ENCODE measurements at regions not wholly inside any gene's neighbourhood (a gene's known extent, or its start where the extent isn't known, plus 50 kb on each side); places are given as distances from the start of the nearest gene placed in this dataset.
"Not testable (repeated sequence)": the region's sequence is repeated elsewhere in the genome, so short reads cannot be mapped to it uniquely, and the experiment has no call there.

GRCh38 chr1:219430419-219430818 lies 182.5 kb downstream of the ZC3H11B start:
- DNase-seq, result no peak

GRCh38 chr1:219428651-219429050 lies 184.3 kb downstream of the ZC3H11B start:
- no peak for DNase-seq

DNA sequence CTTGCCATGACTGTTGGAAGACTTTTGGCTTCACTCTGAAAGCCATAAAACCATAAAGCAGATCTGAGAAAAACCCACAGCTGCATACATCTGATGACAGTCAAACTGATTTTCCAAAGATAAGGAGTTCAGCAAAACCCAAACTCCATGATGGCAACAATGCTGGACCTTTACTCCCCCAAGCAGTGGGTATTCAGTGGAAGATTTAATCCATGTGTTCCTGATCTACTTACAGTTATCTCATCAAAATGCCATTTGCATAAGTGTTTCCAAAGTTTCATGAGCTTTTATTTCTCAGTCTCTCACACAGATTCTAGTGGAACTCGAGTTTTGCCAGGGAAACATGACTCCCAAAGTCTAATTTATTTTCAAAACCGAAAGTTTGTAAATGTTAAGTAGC lies 184.9 kb downstream of the ZC3H11B start:
- no peak for DNase-seq

DNA sequence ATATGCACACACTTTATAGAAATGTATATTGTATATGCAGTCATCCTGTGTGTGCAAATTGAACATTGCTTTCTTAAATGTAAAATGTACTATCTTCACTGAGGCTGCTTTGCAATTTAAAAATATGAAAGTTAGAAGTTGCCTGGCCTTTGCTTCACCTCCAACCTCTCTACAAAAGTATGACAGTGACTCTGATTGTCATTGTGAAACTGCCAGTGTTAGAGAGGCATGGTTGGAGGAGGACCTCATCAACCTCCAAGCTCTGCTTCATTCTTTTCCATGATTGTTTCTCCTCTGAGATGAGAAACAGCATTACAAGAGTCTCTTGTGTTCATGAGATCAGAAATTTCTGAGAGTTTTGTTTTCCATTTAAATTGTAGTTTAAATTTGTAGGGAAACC lies 185.5 kb downstream of the ZC3H11B start:
- no peak for DNase-seq

DNA sequence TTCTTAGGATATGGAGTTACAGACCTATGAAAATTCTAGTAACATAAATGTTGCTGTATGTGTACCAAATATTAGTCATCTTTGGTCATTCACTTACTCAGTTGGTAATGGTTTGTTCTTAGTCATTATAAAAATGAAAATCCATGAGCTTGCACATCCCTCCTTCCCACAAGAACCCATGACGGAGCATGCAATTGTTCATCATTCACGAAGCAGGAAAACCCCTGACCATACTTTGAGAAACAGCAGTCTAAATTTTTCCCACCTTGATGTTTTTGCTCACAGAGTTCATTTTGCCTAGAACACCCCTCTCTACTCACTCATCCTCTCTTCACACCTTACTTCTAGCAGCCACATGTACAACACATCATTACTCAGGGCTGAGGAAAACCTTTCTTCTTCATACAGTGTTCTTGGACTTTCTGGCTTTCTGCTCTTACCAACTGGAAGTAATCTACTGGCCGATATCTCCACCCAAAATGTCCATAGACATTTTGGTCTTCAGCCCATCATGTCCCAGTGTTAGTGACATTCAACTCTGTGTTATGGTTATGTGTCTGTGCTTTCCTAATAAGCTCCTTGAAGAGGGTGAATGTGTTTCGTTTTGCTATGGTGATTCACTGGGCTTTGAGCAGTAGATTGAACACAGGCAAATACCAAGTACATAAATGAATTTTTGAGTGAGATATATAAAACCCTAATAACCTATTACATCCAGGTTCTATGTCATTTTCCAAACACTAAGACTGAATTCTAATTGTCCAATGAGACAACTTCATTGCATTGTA lies 189.9 kb downstream of the ZC3H11B start:
- DNase-seq, result no peak

DNA sequence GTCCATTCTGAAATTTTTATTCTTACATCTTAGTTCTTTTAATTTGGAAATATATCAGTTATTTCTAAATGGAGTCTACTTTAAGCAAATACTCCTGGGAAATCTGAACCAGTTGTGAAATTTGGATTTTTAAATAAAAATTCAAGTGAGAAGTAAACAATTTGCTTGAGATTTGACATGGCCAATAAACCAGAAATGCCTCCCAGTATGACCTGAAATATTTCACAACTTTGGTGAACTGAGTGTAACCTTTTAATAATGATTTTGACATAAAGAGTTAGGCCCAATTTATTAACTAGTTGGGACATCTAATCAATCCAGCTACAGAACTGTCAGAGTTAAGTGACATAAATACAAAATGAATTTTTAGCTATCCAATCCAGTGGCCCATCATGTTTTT lies 192.0 kb downstream of the ZC3H11B start:
- DNase-seq, result no peak

GRCh38 chr1:219419860-219420259 lies 193.0 kb downstream of the ZC3H11B start:
- no peak for DNase-seq

GRCh38 chr1:219419065-219419464 lies 193.8 kb downstream of the ZC3H11B start:
- DNase-seq, result no peak

- no peak for DNase-seq
Measured at GRCh38 chr1:219417610-219418009, 195.3 kb downstream of the ZC3H11B start.

DNA sequence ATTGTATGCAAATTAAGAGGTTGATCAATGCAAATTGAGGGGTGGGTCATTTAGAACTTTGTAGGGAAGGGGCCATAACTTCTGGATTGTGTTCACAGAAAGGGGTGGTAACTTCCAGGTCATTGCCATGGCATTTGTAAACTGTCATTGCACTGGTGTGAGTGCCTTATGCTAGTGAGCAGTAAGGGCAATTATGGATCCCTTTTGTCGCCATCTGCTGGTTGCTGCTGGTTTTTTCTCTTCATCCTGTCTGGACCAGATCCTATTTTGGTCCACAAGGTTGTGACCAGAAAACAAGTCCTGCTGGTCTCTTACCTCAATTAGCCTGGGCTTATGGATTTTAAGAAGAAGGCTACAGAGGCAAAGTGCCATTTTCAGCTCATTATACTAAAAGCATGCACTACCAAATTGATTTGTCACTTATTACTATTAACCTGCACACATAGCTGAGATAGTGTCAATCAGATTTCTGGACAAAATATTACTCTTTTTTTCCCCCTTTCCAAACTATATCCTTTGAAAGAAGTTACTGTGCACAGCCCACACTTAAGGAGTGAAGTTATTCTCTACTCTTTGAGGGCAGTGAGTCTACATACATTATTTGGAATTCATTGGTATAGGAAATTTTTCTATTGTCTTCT lies 196.2 kb downstream of the ZC3H11B start:
- peak; percentile 62 for DNase-seq

DNA sequence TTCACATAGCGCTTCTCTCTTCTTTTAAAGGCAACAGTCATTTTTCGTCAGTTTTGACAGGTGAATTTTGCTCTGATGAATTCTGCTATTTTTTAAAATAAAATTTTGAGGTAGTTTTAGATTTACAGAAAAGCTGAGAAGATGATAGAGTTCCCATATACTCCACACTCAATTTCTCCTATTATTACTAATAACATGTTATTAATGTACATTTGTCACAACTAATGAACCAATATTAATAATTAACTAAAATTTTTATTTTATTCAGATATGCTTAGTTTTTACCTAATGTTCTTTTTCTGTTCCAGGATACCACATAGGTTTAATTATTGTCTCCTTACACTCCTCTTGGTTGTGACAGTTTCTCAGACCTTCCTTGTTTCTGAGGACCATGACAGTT lies 197.0 kb downstream of the ZC3H11B start:
- no peak for DNase-seq

GRCh38 chr1:219415433-219415832 lies 197.5 kb downstream of the ZC3H11B start:
- DNase-seq, result no peak

GRCh38 chr1:219414250-219414649 lies 198.7 kb downstream of the ZC3H11B start:
- DNase-seq, result no peak

DNA sequence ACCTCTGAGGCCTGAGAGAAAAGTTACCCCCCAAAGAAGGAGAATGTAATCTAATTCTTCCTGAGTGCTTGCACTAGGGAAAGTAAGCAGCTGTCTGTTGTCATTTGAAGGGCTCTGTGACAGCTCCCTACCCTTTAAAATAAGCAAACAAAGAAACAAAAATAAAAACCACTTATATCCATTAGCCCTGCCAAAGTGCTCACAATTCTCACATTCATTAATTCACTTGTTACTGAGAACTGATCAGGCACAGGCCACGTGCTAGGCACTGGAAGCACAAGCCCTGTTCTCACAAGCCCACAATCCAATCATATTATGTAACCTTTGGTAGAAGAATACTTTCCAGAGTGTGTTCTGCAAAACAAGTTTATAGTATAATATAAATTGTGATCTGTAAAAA lies 199.4 kb downstream of the ZC3H11B start:
- DNase-seq, result peak; percentile 11

- DNase-seq, result no peak
Measured at GRCh38 chr1:219412772-219413171, 200.1 kb downstream of the ZC3H11B start.

DNA sequence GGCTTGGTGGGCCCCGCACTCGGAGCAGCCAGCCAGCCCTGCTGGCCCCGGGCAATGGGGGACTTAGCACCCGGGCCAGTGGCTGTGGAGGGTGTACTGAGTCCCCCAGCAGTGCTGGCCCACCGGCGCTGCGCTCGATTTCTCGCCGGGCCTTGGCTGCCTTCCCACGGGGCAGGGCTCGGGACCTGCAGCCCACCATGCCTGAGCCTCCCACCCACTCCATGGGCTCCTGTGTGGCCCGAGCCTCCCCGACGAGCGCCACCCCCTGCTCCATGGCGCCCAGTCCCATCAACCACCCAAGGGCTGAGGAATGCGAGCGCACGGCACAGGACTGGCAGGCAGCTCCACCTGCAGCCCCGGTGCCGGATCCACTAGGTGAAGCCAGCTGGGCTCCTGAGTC lies 202.2 kb downstream of the ZC3H11B start:
- DNase-seq, result not testable (repeated sequence)

- no peak for DNase-seq
Measured at GRCh38 chr1:219405531-219406331, 207.2 kb downstream of the ZC3H11B start.

- DNase-seq, result no peak
Measured at GRCh38 chr1:219404629-219405028, 208.3 kb downstream of the ZC3H11B start.

GRCh38 chr1:219402925-219403324 lies 210.0 kb downstream of the ZC3H11B start:
- DNase-seq, result no peak

DNA sequence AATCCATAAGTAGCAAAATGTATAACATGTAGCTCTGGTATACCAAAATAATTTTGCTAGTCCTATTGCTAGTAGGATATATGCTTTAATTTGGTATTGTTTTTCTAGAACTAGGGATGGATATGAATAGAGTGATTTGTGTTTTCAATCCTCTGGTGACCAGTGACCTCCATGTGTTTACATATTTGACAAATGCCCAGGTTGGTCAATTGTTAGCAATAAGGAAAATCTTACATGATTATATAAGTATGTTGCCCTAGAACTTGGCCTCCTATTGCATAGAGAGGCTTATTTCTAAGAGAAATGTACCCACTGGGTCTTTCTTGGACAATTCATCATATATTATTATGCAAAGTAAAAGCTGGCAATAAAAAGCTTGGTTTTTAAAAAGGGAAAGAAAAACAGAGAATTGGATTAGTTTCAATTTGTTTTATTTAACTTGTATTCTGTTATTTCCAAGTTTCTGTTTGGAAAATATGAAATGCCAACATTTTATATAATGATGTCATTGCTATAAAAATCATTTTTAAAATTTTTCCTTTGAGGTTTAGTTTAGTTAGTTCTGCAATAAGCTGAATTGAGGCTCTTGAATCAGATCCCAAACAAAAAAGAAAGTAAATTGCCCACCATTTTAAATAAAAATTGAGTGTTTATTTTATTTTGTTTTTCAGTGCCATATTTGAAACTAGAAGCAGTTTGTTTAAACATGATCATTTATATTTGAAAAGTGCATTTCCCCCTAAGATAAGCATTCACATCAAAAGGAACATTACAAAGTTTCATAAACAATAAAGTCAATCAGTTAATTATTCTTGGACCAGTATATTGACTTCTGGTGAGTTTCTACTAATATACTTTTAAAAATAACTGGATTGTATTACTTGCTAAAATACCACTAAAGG lies 210.9 kb downstream of the ZC3H11B start:
- DNase-seq, result no peak

DNA sequence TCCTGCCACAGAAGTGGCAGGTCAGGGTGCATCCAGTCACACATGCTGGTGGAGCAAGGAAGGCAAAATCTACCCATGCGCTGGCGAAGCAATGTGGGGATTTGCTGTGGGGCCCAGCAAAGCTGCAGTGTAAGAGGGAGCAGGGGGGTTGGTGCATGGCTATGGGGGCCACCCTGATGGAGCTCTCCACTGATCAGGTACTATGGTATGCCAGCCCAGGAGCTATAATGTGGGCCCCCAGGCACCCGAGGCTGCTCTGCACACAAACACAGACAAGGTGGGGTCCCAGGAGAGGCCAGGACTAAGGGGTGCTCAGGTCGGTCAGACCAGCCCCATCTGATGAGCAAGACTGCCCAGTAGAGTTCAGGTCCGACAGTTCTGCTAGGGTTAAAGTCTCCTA lies 213.5 kb downstream of the ZC3H11B start:
- no peak for DNase-seq

GRCh38 chr1:219398815-219399396 lies 214.0 kb downstream of the ZC3H11B start:
- DNase-seq, result no peak

Measured in NCI-H1092 (cell line).